ENCODE measurements at regions not wholly inside any gene's neighbourhood (a gene's known extent, or its start where the extent isn't known, plus 50 kb on each side); places are given as distances from the start of the nearest gene placed in this dataset.

GRCh38 chr4:3343358-3343757 lies 50.5 kb downstream of the RGS12 start:
- DNase-seq: no peak

- DNase-seq: no peak
These were observed 51.3 kb downstream of the RGS12 start for GRCh38 chr4:3344104-3344503.

- DNase-seq: no peak
These were observed 51.8 kb downstream of the RGS12 start for GRCh38 chr4:3344596-3344995.

- DNase-seq: no peak
These were observed 52.6 kb downstream of the RGS12 start for GRCh38 chr4:3345384-3345783.

GRCh38 chr4:3346146-3346545 lies 53.3 kb downstream of the RGS12 start:
- DNase-seq: peak; percentile 33

- no peak for DNase-seq
These were observed 55.0 kb downstream of the RGS12 start for GRCh38 chr4:3347871-3348270.

- no peak for DNase-seq
These were observed 55.8 kb downstream of the RGS12 start for GRCh38 chr4:3348621-3349020.

GRCh38 chr4:3349116-3349515 lies 56.3 kb downstream of the RGS12 start:
- DNase-seq: no peak

GRCh38 chr4:3351997-3352396 lies 59.2 kb downstream of the RGS12 start:
- no peak for DNase-seq

GRCh38 chr4:3352505-3352904 lies 59.7 kb downstream of the RGS12 start:
- no peak for DNase-seq

- DNase-seq: no peak
These were observed 60.2 kb downstream of the RGS12 start for GRCh38 chr4:3352941-3353594.

GRCh38 chr4:3353752-3354454 lies 61.1 kb downstream of the RGS12 start:
- no peak for DNase-seq

- DNase-seq: no peak
These were observed 61.6 kb downstream of the RGS12 start for GRCh38 chr4:3354455-3354811.

- DNase-seq: no peak
These were observed 62.5 kb downstream of the RGS12 start for GRCh38 chr4:3355266-3355748.

- no peak for DNase-seq
These were observed 65.8 kb downstream of the RGS12 start for GRCh38 chr4:3358656-3359055.

- no peak for DNase-seq
These were observed 68.0 kb downstream of the RGS12 start for GRCh38 chr4:3360777-3361176.

- DNase-seq: no peak
These were observed 68.6 kb downstream of the RGS12 start for GRCh38 chr4:3361406-3361805.

GRCh38 chr4:3361896-3362295 lies 69.1 kb downstream of the RGS12 start:
- no peak for DNase-seq

- DNase-seq: no peak
These were observed 69.8 kb downstream of the RGS12 start for GRCh38 chr4:3362431-3363287.

- no peak for DNase-seq
These were observed 70.8 kb downstream of the RGS12 start for GRCh38 chr4:3363411-3364141.

- DNase-seq: no peak
These were observed 71.4 kb downstream of the RGS12 start for GRCh38 chr4:3364199-3364598.

GRCh38 chr4:3364634-3365314 lies 72.0 kb downstream of the RGS12 start:
- no peak for DNase-seq

Data from NCI-H1436 (cell line).